Mesenchymal stem cell (in vitro differentiated cells and primary cell): ENCODE measurements at regions not wholly inside any gene's neighbourhood (a gene's known extent, or its start where the extent isn't known, plus 50 kb on each side); places are given as distances from the start of the nearest gene placed in this dataset.

Experiments
- DNase-seq: peaks from one replicate; pipeline ENCODE4 v3.0.0-alpha.2; 2013
- H2AFZ ChIP-seq: one replicate; pipeline ENCODE4 v1.6.1; 2013; ENCODE audit warnings: low read depth, mild to moderate bottlenecking, control low read depth, inconsistent platforms, low read length, moderate library complexity
- H2AK5ac ChIP-seq: 2 replicates; pipeline ENCODE4 v1.6.1; 2013; ENCODE audit warnings: low read length, moderate library complexity, mild to moderate bottlenecking, inconsistent platforms; ENCODE audit not compliant: severe bottlenecking
- H2BK120ac ChIP-seq: one replicate; pipeline ENCODE4 v1.6.1; 2013; ENCODE audit warnings: low read depth, mild to moderate bottlenecking, inconsistent platforms, low read length, moderate library complexity
- H2BK12ac ChIP-seq, 2 experiments: one replicate each; pipeline ENCODE4 v1.6.1; 2013; ENCODE audit warnings: inconsistent platforms in 2 of 2, low read length in 2 of 2, mild to moderate bottlenecking in 2 of 2, moderate library complexity in 2 of 2, control low read depth in 1 of 2
- H2BK15ac ChIP-seq: one replicate; pipeline ENCODE4 v1.6.1; 2013; ENCODE audit warnings: mild to moderate bottlenecking, low read depth, inconsistent platforms; ENCODE audit not compliant: poor library complexity, severe bottlenecking
- H2BK5ac ChIP-seq: 2 replicates; pipeline ENCODE4 v1.6.1; 2013; ENCODE audit warnings: low read depth, mild to moderate bottlenecking, low read length, control low read depth, inconsistent platforms; ENCODE audit not compliant: poor library complexity, severe bottlenecking
- H3K14ac ChIP-seq, 2 experiments: one replicate each; pipeline ENCODE4 v1.6.1; 2013; ENCODE audit warnings: inconsistent platforms in 2 of 2, low read length in 2 of 2, control low read depth in 1 of 2, mild to moderate bottlenecking in 1 of 2, moderate library complexity in 1 of 2
- H3K18ac ChIP-seq, 2 experiments: one replicate each; pipeline ENCODE4 v1.6.1; 2013; ENCODE audit warnings: inconsistent platforms in 2 of 2, low read length in 2 of 2, control low read depth in 1 of 2, low read depth in 1 of 2, mild to moderate bottlenecking in 1 of 2
- H3K23ac ChIP-seq, 2 experiments: one replicate each; pipeline ENCODE4 v1.6.1; 2013; ENCODE audit warnings: inconsistent platforms in 2 of 2, low read length in 2 of 2, mild to moderate bottlenecking in 2 of 2, moderate library complexity in 2 of 2, control low read depth in 1 of 2
- H3K27ac ChIP-seq: 2 replicates; pipeline ENCODE4 v1.5.1; 2013; ENCODE audit warnings: mild to moderate bottlenecking, moderate library complexity, low read length, control low read depth, inconsistent platforms; ENCODE audit not compliant: poor library complexity, severe bottlenecking
- H3K27me3 ChIP-seq, 2 experiments: 2 replicates each; pipeline versions ENCODE4 v1.6.1 to v1.7.0; 2013; ENCODE audit warnings: low read length in 2 of 2, mild to moderate bottlenecking in 2 of 2, moderate library complexity in 2 of 2, control low read depth in 1 of 2, inconsistent platforms in 1 of 2; ENCODE audit not compliant: control insufficient read depth in 1 of 2, insufficient read depth in 1 of 2
- H3K36me3 ChIP-seq, 2 experiments: 2 replicates each; pipeline versions ENCODE4 v1.6.1 to v1.7.0; 2013; ENCODE audit warnings: low read length in 2 of 2, control low read depth in 1 of 2, inconsistent platforms in 1 of 2, low read depth in 1 of 2, mild to moderate bottlenecking in 1 of 2; ENCODE audit not compliant: insufficient read depth in 2 of 2, control insufficient read depth in 1 of 2
- H3K4ac ChIP-seq, 2 experiments: one replicate each; pipeline ENCODE4 v1.6.1; 2013; ENCODE audit warnings: inconsistent platforms in 2 of 2, low read length in 2 of 2, mild to moderate bottlenecking in 2 of 2, moderate library complexity in 2 of 2, control low read depth in 1 of 2, low read depth in 1 of 2
- H3K4me1 ChIP-seq: 2 replicates; pipeline ENCODE4 v1.6.1; 2013; ENCODE audit warnings: low read depth, low read length, control low read depth; ENCODE audit not compliant: control insufficient read depth, insufficient read depth
- H3K4me2 ChIP-seq: 2 replicates; pipeline ENCODE4 v1.6.1; 2013; ENCODE audit warnings: low read length, mild to moderate bottlenecking, inconsistent platforms; ENCODE audit not compliant: poor library complexity, severe bottlenecking
- H3K4me3 ChIP-seq, 2 experiments: 2 replicates each; pipeline versions ENCODE4 v1.5.1 to v1.7.0; 2013; ENCODE audit warnings: low read length in 2 of 2, mild to moderate bottlenecking in 2 of 2, control low read depth in 1 of 2, low read depth in 1 of 2; ENCODE audit not compliant: insufficient read depth in 1 of 2
- H3K79me1 ChIP-seq: replicated peaks from 2 replicates; pipeline ENCODE4 v1.6.1; 2013; ENCODE audit warnings: mild to moderate bottlenecking, control low read depth, low read length, inconsistent platforms; ENCODE audit not compliant: poor library complexity, severe bottlenecking
- H3K9ac ChIP-seq: 2 replicates; pipeline ENCODE4 v1.7.0; 2013; ENCODE audit warnings: mild to moderate bottlenecking, low read length, moderate library complexity
- H3K9me3 ChIP-seq: 2 replicates; pipeline ENCODE4 v1.7.0; 2013; ENCODE audit warnings: mild to moderate bottlenecking, low read length; ENCODE audit not compliant: control insufficient read depth
- H4K8ac ChIP-seq: one replicate; pipeline ENCODE4 v1.6.1; 2013; ENCODE audit warnings: inconsistent platforms, mild to moderate bottlenecking, low read length, moderate library complexity
- H4K91ac ChIP-seq: one replicate; pipeline ENCODE4 v1.6.1; 2013; ENCODE audit warnings: mild to moderate bottlenecking, low read length, inconsistent platforms
- WGBS: methylation state at CpG from one replicate; pipeline ENCODE4 v1.1.7; 2013; ENCODE audit warnings: mixed read lengths; 5-methylcytosine and 5-hydroxymethylcytosine counted together

GRCh38 chr5:68544648-68545552, 329.3 kb downstream of the PIK3R1 start:
- peak; percentile 41 for DNase-seq
- Histone ChIP-seq H2BK5ac (peak overlapping the region; percentile 1), H3K4me2 (no peak overlapping the region), H3K79me1 (no peaks in the 10 kb centered on the region), H2BK15ac (no peak overlapping the region), H3K14ac (peak overlapping the region in 1 of 2 experiments; percentile 26), H4K91ac (peak overlapping the region; percentile 25), H3K18ac (peak overlapping the region in 1 of 2 experiments; percentile 66), H4K8ac (peak overlapping the region; percentile 29), H3K9ac (no peak overlapping the region), H3K4me1 (peaks cover 8% of the 10 kb centered on the region), H3K23ac (no peak overlapping the region), H2AFZ (no peak overlapping the region), H3K27ac (no peak overlapping the region), H2BK120ac (no peak overlapping the region), H3K4me3 (no peak overlapping the region), H3K4ac (peak overlapping the region in 1 of 2 experiments; percentile 6), H3K36me3 (no peaks in the 10 kb centered on the region), H2AK5ac (no peak overlapping the region), H3K27me3 (no peaks in the 10 kb centered on the region), H3K9me3 (no peaks in the 10 kb centered on the region), H2BK12ac (peak overlapping the region in 1 of 2 experiments; percentile 65)
- WGBS: 77% methylated on average over 4 of the region's 14 CpGs

- Histone ChIP-seq H2BK120ac (no peak overlapping the region), H3K9me3 (no peaks in the 10 kb centered on the region), H3K18ac (no peak overlapping the region), H3K4me2 (no peak overlapping the region), H3K36me3 (no peaks in the 10 kb centered on the region), H3K27ac (no peak overlapping the region), H4K91ac (no peak overlapping the region), H3K27me3 (no peaks in the 10 kb centered on the region), H3K9ac (no peak overlapping the region), H3K23ac (no peak overlapping the region), H2BK12ac (peak overlapping the region in 1 of 2 experiments; percentile 29), H2BK15ac (no peak overlapping the region), H3K4me3 (no peak overlapping the region), H2AK5ac (no peak overlapping the region), H3K79me1 (no peaks in the 10 kb centered on the region), H2BK5ac (no peak overlapping the region), H3K4me1 (peaks cover 8% of the 10 kb centered on the region), H3K14ac (no peak overlapping the region), H4K8ac (no peak overlapping the region), H3K4ac (no peak overlapping the region), H2AFZ (no peak overlapping the region)
- 89% methylated on average over 7 of the region's 7 CpGs for WGBS
- no peak for DNase-seq
These were observed 330.2 kb downstream of the PIK3R1 start for GRCh38 chr5:68545636-68546295.

- no peak overlapping the region for H2BK5ac ChIP-seq
- 98% methylated on average over 3 of the region's 3 CpGs for WGBS
- H2BK120ac ChIP-seq: no peak overlapping the region
- no peaks in the 10 kb centered on the region for H3K79me1 ChIP-seq
- no peak overlapping the region for H3K27ac ChIP-seq
- DNase-seq: no peak
- peaks cover 8% of the 10 kb centered on the region for H3K4me1 ChIP-seq
- H3K9me3 ChIP-seq: no peaks in the 10 kb centered on the region
- no peak overlapping the region for H3K18ac ChIP-seq
- H3K4me3 ChIP-seq: no peak overlapping the region
- no peak overlapping the region for H3K14ac ChIP-seq
- H2BK12ac ChIP-seq: no peak overlapping the region
- no peak overlapping the region for H3K4me2 ChIP-seq
- no peak overlapping the region for H3K23ac ChIP-seq
- H2BK15ac ChIP-seq: no peak overlapping the region
- no peak overlapping the region for H4K8ac ChIP-seq
- H3K4ac ChIP-seq: no peak overlapping the region
- no peaks in the 10 kb centered on the region for H3K36me3 ChIP-seq
- H4K91ac ChIP-seq: no peak overlapping the region
- no peaks in the 10 kb centered on the region for H3K27me3 ChIP-seq
- H3K9ac ChIP-seq: no peak overlapping the region
- H2AFZ ChIP-seq: no peak overlapping the region
- peak overlapping the region; percentile 62 for H2AK5ac ChIP-seq
These were observed 331.5 kb downstream of the PIK3R1 start for GRCh38 chr5:68547056-68547455.

- Histone ChIP-seq H4K8ac (no peak overlapping the region), H4K91ac (no peak overlapping the region), H3K23ac (no peak overlapping the region), H3K27ac (peak overlapping the region; percentile 12), H3K27me3 (no peaks in the 10 kb centered on the region), H3K4me3 (no peak overlapping the region), H3K9ac (no peak overlapping the region), H3K18ac (no peak overlapping the region), H2BK12ac (no peak overlapping the region), H2BK120ac (no peak overlapping the region), H2AFZ (no peak overlapping the region), H3K4ac (no peak overlapping the region), H3K14ac (no peak overlapping the region), H3K36me3 (no peaks in the 10 kb centered on the region), H2AK5ac (no peak overlapping the region), H3K79me1 (no peaks in the 10 kb centered on the region), H3K4me2 (no peak overlapping the region), H2BK5ac (peak overlapping the region; percentile 71), H2BK15ac (no peak overlapping the region), H3K4me1 (peaks cover 8% of the 10 kb centered on the region), H3K9me3 (no peaks in the 10 kb centered on the region)
- DNase-seq: no peak
These were observed 332.1 kb downstream of the PIK3R1 start for GRCh38 chr5:68547622-68548021.
